ENCODE measurements at regions not wholly inside any gene's neighbourhood (a gene's known extent, or its start where the extent isn't known, plus 50 kb on each side); places are given as distances from the start of the nearest gene placed in this dataset.

GRCh38 chr5:173829826-173830225, 58.3 kb upstream of the CPEB4 start:
- no peak overlapping the region for H3K4me3 ChIP-seq
- no peak for TF ChIP-seq CTCF (IDR thresholded peaks at IDR 0.05)
- TF ChIP-seq POLR2A (IDR thresholded peaks at IDR 0.05) = no peak
- TF ChIP-seq POLR2AphosphoS5 (IDR thresholded peaks at IDR 0.05) = no peak
- no peak for TF ChIP-seq EP300 (IDR thresholded peaks at IDR 0.05)
- H3K27me3 ChIP-seq = no peaks in the 10 kb centered on the region
- H3K4me1 ChIP-seq = peaks cover 3 to 18% (median 10%) of the 10 kb centered on the region in 4 donors
- H3K27ac ChIP-seq = no peak overlapping the region
- H3K9me3 ChIP-seq = no peaks in the 10 kb centered on the region
- DNase-seq (no peak), ATAC-seq (ENCODE audit: low FRiP score in 2 of 2) (no peak)
- 77 to 80% methylated on average over 4 to 5 of the region's 5 CpGs for WGBS, 2 donors
- H3K36me3 ChIP-seq = no peaks in the 10 kb centered on the region

DNA sequence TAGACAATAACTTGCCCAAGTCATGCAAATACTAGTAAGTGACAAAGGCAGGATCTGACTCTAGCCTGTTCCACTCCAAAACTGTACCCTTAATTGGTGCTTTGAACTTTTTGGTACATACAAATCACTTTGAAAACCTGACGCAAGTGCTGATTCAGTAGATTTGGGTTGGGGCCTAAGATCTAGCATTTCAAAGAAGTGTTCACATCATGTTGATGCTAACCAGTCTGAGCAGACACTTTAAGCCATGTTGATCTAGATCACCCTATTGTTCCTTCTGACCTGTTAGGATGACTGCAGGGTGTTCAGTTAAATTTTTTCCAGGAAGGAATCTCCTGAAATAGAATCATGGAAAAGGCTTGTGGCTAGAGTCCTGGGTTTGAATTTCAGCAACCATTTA, 57.7 kb upstream of the CPEB4 start:
- Histone ChIP-seq H3K9me3 (no peaks in the 10 kb centered on the region), H3K36me3 (no peaks in the 10 kb centered on the region), H3K27ac (no peak overlapping the region), H3K27me3 (no peaks in the 10 kb centered on the region), H3K4me3 (no peak overlapping the region), H3K4me1 (peaks cover 2 to 23% (median 11%) of the 10 kb centered on the region in 4 donors)
- DNase-seq (no peak), ATAC-seq (ENCODE audit: low FRiP score in 2 of 2) (no peak)
- TF ChIP-seq EP300 (IDR thresholded peaks at IDR 0.05) = no peak
- no peak for TF ChIP-seq POLR2AphosphoS5 (IDR thresholded peaks at IDR 0.05)
- TF ChIP-seq POLR2A (IDR thresholded peaks at IDR 0.05) = no peak
- TF ChIP-seq CTCF (IDR thresholded peaks at IDR 0.05) = no peak
- 67 to 71% methylated on average over 1 of the region's 1 CpG for WGBS, 2 donors

- 92 to 95% methylated on average over 5 of the region's 5 CpGs for WGBS, 2 donors
- H3K27me3 ChIP-seq = no peaks in the 10 kb centered on the region
- H3K9me3 ChIP-seq = no peaks in the 10 kb centered on the region
- peaks cover 2 to 23% (median 11%) of the 10 kb centered on the region in 4 donors for H3K4me1 ChIP-seq
- H3K36me3 ChIP-seq = no peaks in the 10 kb centered on the region
- no peak for ATAC-seq (ENCODE audit: low FRiP score in 2 of 2)
- H3K4me3 ChIP-seq = no peak overlapping the region
- no peak overlapping the region for H3K27ac ChIP-seq
- TF ChIP-seq CTCF (IDR thresholded peaks at IDR 0.05) (no peak), EP300 (IDR thresholded peaks at IDR 0.05) (no peak), POLR2A (IDR thresholded peaks at IDR 0.05) (no peak), POLR2AphosphoS5 (IDR thresholded peaks at IDR 0.05) (no peak)
- DNase-seq = no peak
Observed at GRCh38 chr5:173831196-173831914, 56.8 kb upstream of the CPEB4 start.

- Histone ChIP-seq H3K36me3 (no peaks in the 10 kb centered on the region), H3K27ac (no peak overlapping the region), H3K4me1 (peaks cover 2 to 23% (median 11%) of the 10 kb centered on the region in 4 donors), H3K4me3 (no peak overlapping the region), H3K27me3 (no peaks in the 10 kb centered on the region), H3K9me3 (no peaks in the 10 kb centered on the region)
- DNase-seq (no peak), ATAC-seq (ENCODE audit: low FRiP score in 2 of 2) (no peak)
- WGBS, 2 donors = 97 to 100% methylated on average over 7 of the region's 7 CpGs
- TF ChIP-seq EP300 (IDR thresholded peaks at IDR 0.05) = no peak
- no peak for TF ChIP-seq CTCF (IDR thresholded peaks at IDR 0.05)
- TF ChIP-seq POLR2A (IDR thresholded peaks at IDR 0.05) = no peak
- TF ChIP-seq POLR2AphosphoS5 (IDR thresholded peaks at IDR 0.05) = no peak
Observed at GRCh38 chr5:173832386-173832785, 55.8 kb upstream of the CPEB4 start.

All from upper lobe of left lung (tissue), 6 donors.